GM19452 (cell line): ENCODE measurements at regions not wholly inside any gene's neighbourhood (a gene's known extent, or its start where the extent isn't known, plus 50 kb on each side); places are given as distances from the start of the nearest gene placed in this dataset.
"Not testable (repeated sequence)": the region's sequence is repeated elsewhere in the genome, so short reads cannot be mapped to it uniquely, and the experiment has no call there.

ENCODE experiments used
- ATAC-seq: cut with Tn5 transposase; IDR thresholded peaks from one replicate; pipeline ENCODE4 v1.9.1; 2021; ENCODE audit not compliant: unreplicated experiment

DNA sequence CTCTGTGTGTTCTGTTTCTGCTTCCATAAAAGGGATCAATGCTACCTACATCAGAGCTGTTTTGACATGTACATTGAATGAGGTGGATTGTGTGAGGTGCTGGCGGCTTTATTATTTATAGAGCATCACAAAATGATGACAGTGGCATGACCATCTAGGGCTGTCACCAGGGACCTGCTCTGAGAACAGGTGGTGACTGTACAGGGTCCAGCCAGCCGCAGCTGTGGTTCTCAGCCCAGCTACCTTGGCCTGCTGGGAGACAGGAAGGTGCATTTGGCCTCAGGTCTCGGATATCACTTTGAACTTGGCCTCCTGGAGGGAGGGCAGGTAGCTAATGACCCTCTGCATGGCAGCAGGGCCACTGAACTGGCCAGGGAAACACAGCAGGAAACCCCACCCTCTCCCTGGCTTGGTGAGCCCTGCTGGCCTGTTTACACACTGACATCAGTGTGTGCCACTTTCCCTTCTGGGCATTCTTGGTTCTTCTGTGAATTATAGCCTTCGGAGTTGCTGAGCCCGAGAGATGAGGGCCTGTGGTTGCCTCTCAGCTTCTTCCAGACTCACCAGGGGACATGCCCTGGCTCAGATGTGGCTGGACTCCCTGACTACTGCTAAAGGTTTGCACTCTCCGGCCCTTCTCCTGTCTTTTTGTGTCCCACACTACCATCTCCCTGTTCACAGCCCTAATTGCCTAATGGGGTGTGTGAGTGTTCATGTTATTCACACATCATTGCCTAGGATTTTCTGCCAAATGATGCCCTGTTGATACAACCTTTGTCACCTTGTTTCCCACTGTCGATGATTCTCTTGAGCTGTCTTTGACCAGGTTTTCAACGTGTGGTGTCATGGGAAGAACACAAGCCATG lies 109.2 kb upstream of the RAB12 start:
- no peak for ATAC-seq

DNA sequence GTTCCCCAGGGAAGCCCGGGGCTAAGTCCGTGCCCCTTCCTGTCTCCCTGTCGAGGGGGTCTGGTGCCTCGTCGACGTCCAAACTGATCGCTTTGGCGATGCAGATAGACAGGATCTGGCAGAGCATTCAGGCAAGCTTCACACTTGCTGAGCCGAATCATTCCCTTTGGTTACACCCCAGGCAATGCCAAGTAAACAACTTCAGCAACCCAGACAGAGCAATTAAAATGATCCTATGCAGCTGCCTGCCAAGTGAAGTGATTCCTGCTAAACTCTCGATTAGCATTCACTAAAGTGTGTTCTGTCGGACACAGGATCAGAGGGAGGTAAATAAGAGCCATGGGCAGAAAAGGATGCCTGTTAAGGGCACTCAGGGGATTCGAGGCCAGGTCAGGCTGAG lies 108.2 kb upstream of the RAB12 start:
- no peak for ATAC-seq

DNA sequence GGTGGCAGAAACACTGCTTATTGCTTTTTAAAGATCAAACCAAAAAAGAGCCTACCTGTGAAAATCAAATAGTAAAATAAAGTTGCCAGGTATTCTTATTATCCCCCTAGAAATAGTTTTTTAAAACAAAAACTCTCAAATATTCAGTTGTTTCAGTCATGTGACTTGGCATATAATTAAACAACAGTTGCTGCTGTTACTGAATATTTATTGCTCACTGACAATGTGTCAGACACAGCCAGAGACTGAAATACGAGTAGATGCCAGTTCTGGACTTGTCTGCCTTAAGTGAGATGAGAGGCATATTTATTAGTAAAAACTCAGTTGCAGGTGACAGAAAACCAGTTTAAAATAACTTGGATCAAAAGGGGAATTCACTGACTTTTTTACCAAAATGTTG lies 106.0 kb upstream of the RAB12 start:
- ATAC-seq, result no peak

DNA sequence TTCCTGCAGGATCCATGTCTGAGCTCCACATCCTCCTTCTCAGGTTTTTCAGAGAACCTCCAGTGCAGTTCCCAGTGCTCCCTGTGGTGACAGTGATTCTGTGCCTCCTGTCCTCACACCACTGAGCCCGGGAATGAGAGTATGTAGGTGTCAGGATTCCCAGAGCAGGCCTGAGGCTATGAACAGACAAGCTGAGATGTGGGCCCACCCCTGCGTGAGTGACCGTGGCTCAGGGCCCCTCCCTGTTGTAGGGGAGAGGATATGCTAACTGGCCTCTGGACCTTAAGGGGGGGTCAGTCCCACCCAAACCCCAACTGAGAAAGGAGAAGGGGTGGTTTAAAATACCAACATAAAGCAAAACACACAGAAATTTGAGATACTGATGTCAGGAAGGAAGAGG lies 104.8 kb upstream of the RAB12 start:
- no peak for ATAC-seq

DNA sequence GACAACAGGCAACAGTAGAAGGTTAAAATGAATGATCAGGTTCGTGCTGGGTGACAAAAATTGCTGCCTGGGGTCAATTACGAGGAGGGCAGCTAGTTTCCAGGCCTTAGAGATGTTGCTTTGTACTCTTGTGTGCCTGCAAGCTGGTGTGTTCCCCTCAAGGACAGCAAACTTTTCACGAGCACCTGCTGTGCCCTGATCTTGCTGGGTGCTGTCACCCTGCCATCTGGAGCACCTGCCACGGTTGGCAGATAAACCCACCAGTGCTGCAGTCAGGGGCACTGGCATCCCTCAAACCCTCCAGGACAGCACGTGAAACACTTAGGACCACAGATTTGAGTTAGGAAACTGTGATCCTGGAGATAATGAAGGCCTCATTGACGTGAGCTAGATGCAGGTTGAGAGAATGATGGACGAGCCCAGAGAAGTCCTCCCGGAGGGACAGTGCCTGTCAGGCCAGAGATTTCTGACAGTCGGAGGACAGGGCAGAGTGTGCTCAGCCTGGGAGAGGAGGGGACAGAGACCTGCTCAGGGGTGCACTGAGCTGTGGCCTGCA lies 104.3 kb upstream of the RAB12 start:
- no peak for ATAC-seq

DNA sequence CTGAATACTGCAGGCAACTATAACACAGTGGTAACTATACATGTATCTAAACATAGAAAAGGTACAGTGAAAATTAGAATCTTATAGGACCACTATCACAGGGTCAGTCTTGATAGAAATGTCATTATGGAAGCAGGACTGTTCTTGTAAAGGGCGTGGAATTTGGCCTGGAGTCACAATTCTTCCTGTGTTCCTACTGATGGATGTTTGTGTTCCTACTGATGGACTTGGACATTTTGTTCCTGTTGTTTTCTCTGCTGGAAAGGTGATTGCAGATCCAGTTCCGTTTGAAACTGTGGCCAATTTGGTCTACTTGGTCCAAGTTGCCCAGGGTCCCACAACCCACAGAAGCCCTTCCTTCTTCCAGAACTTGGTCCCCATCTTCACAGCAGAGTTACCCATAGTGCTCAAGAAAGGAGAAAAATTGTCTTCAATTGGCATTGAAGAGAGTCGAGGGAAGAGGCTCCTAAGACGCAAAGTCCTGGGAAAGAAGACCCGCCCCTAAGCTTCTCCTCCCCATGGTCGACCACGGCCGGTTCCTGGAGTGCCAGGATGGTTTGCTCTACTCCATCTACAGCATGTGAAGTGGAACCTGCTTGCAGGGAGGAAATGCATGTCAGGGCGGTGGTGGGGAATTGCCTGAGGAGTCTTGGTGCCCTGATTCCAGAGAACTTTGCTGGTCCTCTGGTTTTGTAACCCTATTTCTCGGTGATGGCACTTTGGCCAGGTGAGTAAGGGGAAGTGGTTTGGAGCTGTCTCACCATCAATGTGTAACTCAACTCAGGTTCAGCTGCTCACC lies 102.8 kb upstream of the RAB12 start:
- ATAC-seq, result no peak

DNA sequence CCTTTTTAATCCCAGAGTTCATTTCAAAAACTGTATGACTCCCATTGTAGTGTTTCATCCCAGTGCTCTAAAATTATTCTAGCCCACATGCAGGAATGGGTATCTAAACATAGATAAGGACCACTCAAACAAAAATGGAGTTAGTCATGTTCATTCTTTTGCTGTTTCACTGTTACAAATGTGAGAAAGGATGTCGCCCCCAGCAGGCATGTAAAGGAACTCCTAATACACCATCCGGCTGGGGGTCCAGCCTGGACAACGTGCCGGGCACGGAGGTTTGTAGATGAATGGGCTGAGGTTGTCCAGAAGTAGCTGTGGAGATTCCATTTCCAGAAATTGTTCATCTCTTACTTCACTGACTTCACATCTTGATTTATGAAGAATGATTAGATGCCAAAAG lies 101.9 kb upstream of the RAB12 start:
- ATAC-seq, result no peak

DNA sequence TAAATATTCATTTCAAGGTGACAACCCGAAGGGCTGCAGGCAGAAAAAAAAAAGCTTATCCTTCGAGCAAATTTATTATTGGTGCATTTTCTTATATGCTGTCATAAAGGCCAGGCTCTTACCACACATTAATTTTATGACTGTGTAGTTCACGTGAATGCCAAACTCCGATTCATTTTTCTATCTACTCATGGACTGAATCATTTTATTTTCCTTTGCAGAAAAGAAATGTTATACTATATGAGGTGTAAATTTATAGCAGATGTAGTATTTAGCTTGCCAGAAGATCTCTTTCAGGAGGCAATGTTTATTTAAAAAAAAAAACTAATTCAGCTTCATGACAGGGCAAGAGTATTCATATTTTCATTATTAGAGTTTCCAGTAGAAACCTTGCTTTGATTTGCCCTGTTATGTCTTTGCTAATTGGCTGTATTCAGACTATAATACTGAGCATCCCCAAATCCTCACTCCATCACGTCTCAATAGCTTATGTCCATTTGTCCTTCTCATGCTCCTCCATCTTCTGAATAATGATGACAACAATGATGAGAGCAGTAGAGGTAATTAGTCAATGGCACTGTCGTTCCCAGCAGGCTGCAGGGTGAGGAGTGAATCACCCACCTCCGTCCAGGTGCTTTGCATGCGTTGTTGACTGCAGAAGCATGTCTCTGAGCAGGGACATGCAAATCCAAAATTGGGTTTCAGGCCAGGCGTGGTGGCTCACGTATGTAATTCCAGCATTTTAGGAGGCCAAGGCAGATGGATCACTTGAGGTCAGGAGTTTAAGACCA lies 101.1 kb upstream of the RAB12 start:
- ATAC-seq, result no peak

DNA sequence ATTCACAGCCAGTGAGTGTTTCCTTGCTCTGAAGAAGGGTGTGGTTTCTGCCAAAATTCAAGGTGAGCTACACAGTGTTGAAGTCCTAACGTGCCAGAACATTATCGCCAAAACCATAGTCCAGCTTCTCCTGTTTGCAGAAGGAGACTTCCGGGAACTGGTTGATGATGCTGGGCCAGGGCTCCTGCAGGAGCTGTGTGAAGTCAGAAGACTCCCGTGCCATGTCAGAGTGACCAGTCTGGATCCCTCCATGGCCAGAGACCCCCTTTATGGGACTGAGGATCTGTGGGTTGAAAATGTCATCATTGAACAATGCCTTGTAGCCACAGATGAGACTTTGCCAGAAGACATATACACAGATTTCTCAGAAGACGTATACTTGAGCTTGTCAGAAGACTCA lies 96.0 kb upstream of the RAB12 start:
- ATAC-seq, result no peak

DNA sequence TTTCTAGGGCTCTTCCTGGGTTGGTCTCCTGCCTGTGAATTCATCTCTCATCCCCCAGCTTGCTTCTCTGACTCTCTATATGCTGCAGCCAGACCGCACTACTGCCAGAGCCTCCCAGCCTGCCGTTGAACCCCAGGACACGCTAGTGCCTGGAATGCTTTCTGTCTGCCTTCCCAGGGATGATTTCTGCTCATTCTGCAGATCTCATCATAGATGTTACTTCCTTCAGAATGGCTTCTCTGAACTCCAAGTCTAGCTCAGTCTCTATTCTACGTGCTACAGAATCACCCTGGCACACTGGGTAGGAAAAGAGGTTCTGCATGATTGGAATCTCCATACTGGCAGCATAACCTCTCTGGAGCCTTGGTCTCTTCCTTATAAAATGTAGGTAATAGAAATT lies 94.8 kb upstream of the RAB12 start:
- no peak for ATAC-seq

DNA sequence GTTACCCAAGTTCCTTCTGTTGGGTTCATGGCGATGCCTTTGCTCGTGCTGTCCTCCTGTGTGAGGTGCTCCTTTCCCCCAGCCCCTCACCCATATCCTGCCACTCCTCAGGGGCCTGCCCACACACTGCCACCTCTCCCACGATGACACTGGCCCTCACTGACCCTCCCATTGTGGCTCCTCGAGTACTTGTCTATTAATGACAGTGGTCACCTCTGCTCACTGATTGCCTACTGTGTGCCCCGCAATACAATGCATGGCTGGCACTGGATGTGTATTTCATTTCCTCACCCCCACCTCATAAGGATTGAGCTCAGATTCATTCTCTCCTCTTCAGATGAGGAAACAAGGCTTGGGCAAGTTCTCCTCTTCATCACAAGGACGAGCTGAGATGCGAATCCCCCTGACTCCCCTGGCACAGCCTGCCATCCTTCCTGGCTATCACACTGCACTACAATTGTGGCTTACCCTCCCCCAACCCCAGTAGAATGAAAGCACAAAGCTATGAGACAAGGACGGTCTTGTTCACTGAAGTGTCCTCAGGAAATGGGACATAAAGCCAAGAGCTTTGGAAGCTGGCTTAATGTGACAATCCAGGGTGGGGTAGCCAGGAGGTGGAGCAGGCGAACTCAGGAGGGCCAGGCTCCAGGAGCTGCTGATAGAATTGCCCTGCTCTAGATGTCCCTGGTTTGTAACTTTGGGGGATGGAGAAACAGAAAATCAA lies 93.9 kb upstream of the RAB12 start:
- no peak for ATAC-seq

DNA sequence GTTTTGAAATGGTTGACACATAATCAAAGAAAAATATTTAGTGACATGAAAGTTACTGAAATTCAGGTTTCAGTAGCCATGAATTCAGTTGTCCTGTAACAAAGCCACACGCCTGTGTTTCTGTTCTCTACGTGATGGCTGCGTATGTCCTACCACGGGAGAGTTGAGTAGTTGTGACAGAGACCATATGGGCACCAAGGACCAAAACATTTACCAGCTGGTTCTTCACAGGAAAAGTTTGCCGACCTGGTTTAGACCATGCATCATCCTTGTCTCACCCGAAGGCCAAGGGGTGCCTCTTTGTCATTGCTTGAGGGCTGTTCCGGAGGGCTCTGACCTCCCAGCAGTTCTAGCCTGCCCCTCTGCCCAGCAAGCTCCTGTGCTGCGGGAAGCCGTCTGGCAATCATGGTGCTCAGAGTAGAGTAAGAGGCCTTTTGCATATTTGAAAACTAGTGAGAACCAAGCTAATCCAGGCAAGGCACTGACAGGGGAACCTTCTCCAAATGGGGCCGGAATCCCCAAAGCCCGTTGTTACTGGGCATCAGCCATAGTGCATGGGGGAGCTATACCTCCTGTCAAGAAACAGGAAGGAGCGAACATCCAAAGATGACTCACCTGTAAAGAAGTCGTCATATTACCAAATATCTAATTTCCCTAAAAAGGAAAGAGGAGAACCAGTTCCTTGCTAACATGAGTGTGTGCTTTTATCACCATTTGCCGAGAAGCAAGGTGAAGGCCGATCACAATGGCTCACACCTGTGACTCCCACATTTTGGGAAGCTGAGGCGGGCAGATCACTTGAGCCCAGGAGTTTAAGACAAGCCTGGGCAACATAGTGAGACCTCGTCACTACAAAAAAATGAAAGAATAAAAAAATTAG lies 92.6 kb upstream of the RAB12 start:
- no peak for ATAC-seq

DNA sequence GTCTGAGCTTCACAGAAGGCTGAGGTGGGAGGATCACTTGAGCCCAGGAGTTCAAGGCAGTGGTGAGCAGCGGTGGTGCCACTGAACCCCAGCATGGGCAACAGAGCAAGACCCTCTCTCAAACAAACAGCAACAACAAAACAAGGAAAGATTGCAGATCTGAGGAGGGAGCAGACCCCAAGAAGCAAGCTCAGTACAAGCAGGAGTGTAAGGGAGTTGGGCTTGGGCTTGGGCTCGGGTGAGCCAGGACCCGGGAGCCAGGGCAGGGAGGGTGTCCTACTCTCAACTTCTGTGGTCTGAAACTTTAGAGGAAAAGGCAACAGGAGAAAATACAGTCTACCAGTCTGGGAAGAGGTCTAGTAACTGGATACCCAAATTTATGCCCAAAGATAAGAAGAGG lies 92.0 kb upstream of the RAB12 start:
- no peak for ATAC-seq

DNA sequence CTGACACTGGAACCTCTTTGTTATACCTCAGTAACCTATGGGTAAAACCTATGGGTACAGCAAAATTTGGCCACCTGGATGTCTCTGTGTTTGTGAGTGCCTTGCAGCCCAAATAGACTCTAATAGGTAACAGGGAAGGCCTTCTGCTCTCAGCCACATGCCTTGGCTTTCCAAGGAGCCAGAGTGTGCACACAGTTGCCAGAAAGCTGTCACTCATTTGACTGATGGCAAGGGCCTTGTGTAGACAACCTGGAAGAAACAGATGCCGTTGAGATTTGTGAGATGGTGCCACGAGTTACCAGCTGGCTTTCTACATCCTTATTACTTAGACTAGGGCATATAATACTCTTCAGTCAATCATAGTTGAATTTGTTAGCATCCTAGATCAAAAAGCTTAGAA lies 90.1 kb upstream of the RAB12 start:
- no peak for ATAC-seq

DNA sequence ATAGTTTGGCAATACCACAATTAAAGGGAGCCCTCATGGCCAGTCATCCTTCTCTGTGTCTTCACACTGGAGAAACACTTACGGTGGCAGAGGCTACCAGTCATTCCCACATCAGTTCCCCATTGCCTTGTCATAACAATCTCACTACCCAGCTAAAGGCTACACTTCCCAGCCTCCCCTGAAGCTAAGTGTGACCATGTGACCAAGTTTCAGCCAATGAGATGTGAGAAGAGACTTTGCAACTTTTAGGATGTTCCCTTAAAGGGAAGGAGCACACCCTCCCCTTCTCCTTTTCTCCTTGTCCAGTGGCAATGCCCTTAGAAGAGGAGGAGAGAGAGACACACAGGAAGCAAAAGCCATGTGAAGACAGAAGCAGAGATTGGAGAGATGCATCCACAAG lies 89.0 kb upstream of the RAB12 start:
- ATAC-seq, result no peak

DNA sequence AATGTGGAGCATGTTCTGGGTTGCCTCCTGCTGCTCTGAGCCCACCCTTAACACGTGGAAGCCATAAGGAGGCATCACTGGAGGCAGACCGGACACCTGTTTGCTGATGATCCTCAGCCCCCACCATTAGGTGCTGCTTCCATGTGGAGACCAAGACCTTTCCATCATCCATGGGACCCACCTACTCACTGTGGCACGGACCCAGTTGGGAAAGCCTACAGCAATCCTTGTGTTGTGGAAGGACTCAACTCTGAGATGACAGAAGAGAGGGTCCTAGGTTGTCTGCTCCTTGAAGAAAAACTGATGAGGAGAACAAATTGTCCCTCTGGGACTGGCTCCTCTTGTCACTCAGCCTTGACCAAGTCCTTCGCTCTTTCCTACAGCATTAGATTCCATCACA lies 86.5 kb upstream of the RAB12 start:
- ATAC-seq, result no peak

DNA sequence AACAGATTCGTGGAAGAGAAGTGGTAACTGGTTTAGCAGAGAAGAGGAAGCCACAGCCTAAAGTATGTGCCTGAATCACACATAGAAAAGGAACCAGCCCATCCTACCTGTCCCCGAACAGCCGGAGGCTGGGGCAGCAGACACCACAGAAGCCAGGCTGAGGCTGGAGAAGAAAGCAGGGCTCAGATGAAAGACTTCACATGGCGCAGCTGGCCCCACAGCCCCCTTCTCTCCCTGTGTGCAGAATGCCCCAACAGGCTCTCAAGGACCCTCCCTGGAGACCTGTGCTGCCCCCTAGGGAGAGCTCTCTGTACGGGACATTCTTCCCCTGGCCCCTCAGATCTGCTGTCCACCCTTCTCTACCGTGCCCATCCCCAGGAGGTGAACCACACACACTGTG lies 83.5 kb upstream of the RAB12 start:
- ATAC-seq, result no peak

DNA sequence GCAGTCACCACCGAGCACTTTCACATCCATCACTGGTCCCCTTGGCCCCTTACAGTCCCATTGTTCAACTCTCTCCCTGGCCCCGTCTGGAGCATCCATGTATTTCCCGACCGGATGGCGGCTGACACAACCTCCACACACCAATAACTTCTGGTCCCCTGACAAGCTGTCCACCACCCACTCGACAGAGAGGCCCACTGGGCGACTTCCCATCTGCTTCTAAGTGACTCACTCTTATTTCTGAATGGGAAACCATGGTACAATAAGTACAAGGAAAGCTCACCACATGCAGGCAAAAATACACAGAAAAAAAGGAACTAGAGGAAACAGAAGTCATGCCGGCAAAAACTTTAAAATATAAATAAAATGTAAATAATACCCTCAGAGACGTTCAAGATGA lies 82.9 kb upstream of the RAB12 start:
- no peak for ATAC-seq

DNA sequence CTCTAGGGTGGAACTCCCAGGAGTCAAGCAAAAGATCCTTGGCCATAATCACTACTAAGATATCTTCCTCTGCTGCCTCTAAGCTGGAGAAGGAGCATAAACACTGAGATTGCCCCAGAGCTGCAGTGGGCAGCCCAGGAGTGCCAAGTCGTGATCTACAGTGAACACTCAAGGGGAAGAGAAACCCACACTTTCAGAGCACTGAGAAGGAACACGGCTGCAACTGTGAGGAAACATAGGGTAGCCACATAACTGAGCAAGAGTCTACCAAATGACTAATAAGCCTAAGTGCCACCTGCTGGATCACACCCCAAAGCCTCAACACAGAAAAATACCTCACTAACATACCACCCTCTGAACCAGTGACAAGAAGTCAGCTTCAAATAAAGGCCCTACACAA lies 79.6 kb upstream of the RAB12 start:
- ATAC-seq, result no peak

DNA sequence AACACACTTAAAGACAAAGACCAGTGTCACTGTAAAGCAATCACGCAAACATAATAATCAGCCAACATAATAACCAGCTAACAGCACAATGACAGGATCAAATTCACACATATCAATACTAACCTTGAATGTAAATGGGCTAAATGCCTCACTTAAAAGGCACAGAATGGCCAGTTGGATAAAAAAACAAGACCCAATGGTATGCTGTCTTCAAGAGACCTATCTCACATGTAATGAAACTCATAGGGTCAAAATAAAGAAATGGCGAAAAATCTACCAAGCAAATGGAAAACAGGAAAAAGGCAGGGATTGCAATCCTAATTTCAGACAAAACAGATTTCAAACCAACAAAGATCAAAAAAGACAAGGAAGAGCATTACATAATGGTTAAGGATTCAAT lies 78.2 kb upstream of the RAB12 start:
- not testable (repeated sequence) for ATAC-seq
